GM06990 (cell line): ENCODE measurements at regions not wholly inside any gene's neighbourhood (a gene's known extent, or its start where the extent isn't known, plus 50 kb on each side); places are given as distances from the start of the nearest gene placed in this dataset.

Experiments
- DNase-seq: peaks from one replicate; pipeline ENCODE4 v3.0.0-alpha.2; 2011; ENCODE audit not compliant: insufficient read length; ENCODE audit errors: extremely low read depth
- H3K27me3 ChIP-seq: replicated peaks from 2 replicates; pipeline ENCODE4 v1.6.0; 2011; ENCODE audit warnings: low read length; ENCODE audit not compliant: control insufficient read depth, insufficient read depth
- H3K36me3 ChIP-seq: 2 replicates; pipeline ENCODE4 v1.5.1; 2011; ENCODE audit warnings: low read length; ENCODE audit not compliant: control insufficient read depth, insufficient read depth
- H3K4me3 ChIP-seq: replicated peaks from 2 replicates; pipeline ENCODE4 v1.5.1; 2011; ENCODE audit warnings: low read depth, mild to moderate bottlenecking, control low read depth, low read length
- TF ChIP-seq, protein P1 (sequence below): IDR thresholded peaks from 2 replicates; pipeline ENCODE4 v1.5.1; 2011; ENCODE audit warnings: low read length, control low read depth, mild to moderate bottlenecking, inconsistent platforms; ENCODE audit not compliant: insufficient read depth, poor library complexity, severe bottlenecking

DNA sequence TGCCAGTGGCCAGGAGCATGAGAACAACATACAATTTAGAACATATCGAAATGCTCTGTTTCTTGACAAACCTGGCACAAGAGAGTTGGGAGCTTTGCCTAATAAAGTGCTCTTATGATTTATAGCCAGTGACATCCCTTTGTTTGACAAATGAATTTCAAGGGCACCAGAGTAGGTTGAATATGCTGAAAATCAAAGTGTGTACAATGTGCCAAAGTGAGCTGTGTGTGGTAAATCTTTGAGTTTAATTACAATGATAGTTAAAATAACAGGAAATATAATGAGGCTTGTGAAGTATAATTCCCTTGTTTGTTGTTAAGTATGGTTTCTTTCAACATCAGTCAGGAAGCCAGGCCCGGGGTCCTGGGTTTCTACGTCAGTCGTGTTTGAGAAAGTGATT lies 211.9 kb downstream of the EBLN2 start:
- TF ChIP-seq, protein P1, sequence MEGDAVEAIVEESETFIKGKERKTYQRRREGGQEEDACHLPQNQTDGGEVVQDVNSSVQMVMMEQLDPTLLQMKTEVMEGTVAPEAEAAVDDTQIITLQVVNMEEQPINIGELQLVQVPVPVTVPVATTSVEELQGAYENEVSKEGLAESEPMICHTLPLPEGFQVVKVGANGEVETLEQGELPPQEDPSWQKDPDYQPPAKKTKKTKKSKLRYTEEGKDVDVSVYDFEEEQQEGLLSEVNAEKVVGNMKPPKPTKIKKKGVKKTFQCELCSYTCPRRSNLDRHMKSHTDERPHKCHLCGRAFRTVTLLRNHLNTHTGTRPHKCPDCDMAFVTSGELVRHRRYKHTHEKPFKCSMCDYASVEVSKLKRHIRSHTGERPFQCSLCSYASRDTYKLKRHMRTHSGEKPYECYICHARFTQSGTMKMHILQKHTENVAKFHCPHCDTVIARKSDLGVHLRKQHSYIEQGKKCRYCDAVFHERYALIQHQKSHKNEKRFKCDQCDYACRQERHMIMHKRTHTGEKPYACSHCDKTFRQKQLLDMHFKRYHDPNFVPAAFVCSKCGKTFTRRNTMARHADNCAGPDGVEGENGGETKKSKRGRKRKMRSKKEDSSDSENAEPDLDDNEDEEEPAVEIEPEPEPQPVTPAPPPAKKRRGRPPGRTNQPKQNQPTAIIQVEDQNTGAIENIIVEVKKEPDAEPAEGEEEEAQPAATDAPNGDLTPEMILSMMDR, result no peak
- Histone ChIP-seq H3K36me3 (no peaks in the 10 kb centered on the region), H3K4me3 (no peak overlapping the region), H3K27me3 (no peaks in the 10 kb centered on the region)
- DNase-seq, result no peak

DNA sequence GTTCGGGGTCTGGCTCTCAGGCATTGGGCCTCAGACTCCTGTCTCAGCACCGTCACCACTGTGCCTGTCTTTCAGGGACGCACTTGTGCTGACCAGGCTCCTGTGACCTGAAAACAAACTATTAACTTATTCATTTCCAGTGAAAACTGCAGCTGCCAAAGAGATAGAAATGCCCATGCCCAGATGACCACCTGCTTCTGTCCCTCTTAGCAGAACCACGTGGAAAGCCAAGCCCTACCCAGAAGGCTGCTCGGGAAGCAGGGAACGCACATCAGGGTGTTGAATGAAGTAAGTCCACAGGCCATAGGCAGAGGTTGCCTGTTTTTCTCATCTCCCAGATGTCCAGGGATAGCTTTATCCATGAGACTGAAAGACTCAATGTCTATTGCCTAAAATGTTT lies 219.3 kb downstream of the EBLN2 start:
- DNase-seq, result no peak
- Histone ChIP-seq H3K27me3 (no peaks in the 10 kb centered on the region), H3K4me3 (no peak overlapping the region), H3K36me3 (no peaks in the 10 kb centered on the region)
- TF ChIP-seq, protein P1, result no peak

DNA sequence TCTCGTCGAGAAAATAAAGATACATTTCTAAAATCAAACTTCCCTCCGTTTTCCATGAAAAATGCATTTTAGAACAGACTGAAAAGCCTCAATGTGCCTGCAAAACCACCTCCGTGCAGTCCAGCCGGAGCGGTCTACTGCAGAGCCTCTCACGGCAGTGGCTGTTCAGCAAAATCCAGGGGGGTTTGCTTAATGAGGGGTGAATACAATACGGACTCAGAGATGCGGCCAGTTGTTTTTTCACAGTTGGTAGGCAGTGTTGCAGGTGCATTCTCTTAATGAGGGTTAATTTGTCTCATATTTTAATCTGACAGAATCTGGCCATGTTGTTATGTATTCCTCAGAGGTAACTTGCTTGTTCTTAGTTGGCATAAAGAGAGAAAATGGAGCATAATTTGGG lies 223.0 kb downstream of the EBLN2 start:
- Histone ChIP-seq H3K4me3 (no peak overlapping the region), H3K27me3 (no peaks in the 10 kb centered on the region), H3K36me3 (no peaks in the 10 kb centered on the region)
- TF ChIP-seq, protein P1, result no peak
- no peak for DNase-seq

DNA sequence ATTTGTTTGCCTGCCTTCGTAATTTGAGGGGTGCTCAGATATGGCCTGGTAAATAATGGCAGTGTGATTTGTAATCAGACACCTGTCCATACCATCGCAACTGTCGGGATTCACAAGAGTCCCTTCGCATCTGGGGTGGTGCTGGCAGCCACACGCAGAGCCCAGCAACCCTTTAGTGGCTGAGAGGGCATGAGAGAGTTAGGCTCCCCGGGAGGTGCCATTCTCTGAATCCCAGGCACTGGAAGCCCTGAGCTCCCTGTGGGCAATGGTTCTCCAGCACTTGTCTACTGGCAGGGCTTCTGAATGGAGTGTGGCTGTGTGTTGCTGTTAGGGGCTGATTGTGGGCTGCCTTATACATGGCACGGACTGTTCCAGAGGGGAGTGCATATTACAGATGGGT lies 230.1 kb downstream of the EBLN2 start:
- H3K27me3 ChIP-seq, result no peaks in the 10 kb centered on the region
- DNase-seq, result no peak

DNA sequence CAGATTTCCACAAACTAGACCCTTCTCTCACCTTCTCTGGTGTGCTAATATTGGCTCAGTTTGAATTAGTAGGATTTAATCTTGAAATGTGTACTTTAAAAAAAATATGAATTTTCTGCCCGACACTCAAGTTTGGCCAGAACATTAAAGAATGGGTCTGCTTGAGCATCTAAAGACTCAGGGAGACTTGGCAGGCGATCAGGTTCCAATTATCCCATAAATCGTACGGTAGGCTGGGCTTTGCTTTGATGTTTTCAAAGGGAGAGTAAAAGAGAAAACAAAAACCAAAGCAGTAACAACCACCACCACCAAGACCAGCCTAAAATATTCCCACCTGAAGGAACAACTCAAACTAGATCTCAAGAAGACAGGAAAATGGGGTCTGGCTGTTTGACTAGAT lies 230.8 kb downstream of the EBLN2 start:
- H3K27me3 ChIP-seq, result no peaks in the 10 kb centered on the region
- TF ChIP-seq, protein P1, result no peak
- no peak for DNase-seq

More for the DNA sequence above, 230.1 kb downstream of the EBLN2 start:
- Histone ChIP-seq H3K36me3 (no peaks in the 10 kb centered on the region), H3K4me3 (no peak overlapping the region)
- TF ChIP-seq, protein P1, result no peak

DNA sequence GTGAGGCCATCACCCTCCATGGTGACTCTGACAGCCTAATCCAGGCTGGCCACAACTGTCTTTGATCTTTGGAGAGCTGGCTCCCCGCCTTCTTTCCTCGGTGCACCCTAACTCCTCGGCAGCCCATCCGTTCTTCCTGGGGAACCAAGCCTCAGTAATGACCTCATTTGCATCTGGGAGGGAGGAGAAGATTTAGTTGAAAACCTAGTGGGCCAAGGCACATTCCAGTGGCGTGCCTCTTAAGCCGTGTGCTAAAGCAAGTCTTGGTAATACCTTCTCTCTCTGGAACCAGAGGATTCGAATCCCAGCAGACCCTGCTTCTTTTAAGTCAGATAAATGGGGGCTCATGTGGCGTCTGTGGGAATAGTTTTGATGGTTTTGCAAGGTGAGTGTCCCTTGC lies 233.1 kb downstream of the EBLN2 start:
- no peaks in the 10 kb centered on the region for H3K36me3 ChIP-seq
- H3K27me3 ChIP-seq, result no peaks in the 10 kb centered on the region
- TF ChIP-seq, protein P1, result no peak
- DNase-seq, result no peak
- H3K4me3 ChIP-seq, result no peak overlapping the region

More for the DNA sequence above, 230.8 kb downstream of the EBLN2 start:
- Histone ChIP-seq H3K36me3 (no peaks in the 10 kb centered on the region), H3K4me3 (no peak overlapping the region)
